ENCODE measurements at regions not wholly inside any gene's neighbourhood (a gene's known extent, or its start where the extent isn't known, plus 50 kb on each side); places are given as distances from the start of the nearest gene placed in this dataset.

- Histone ChIP-seq H3K27me3 (ENCODE audit: control insufficient read depth in 3 of 3, insufficient read depth in 3 of 3, low read length in 3 of 3) (no peaks in the 10 kb centered on the region), H3K9ac (ENCODE audit: low read depth in 1 of 3, low read length in 3 of 3) (no peak overlapping the region), H3K9me3 (ENCODE audit: control insufficient read depth in 3 of 3, low read length in 3 of 3) (no peaks in the 10 kb centered on the region), H3K36me3 (ENCODE audit: control insufficient read depth in 3 of 3, insufficient read depth in 3 of 3, low read length in 3 of 3) (no peaks in the 10 kb centered on the region), H3K4me1 (ENCODE audit: control insufficient read depth in 3 of 3, insufficient read depth in 3 of 3, low read length in 3 of 3) (no peaks in the 10 kb centered on the region), H3K27ac (ENCODE audit: low read depth, low read length) (no peak overlapping the region), H3K4me3 (ENCODE audit: low read length in 3 of 3) (no peak overlapping the region)
Observed at GRCh38 chr5:38079620-38080402, 178.5 kb upstream of the EGFLAM start.

- no peaks in the 10 kb centered on the region for H3K4me1 ChIP-seq (ENCODE audit: control insufficient read depth in 3 of 3, insufficient read depth in 3 of 3, low read length in 3 of 3)
- H3K9me3 ChIP-seq (ENCODE audit: control insufficient read depth in 3 of 3, low read length in 3 of 3): no peaks in the 10 kb centered on the region
- no peaks in the 10 kb centered on the region for H3K36me3 ChIP-seq (ENCODE audit: control insufficient read depth in 3 of 3, insufficient read depth in 3 of 3, low read length in 3 of 3)
Observed at GRCh38 chr5:38078161-38078560, 180.2 kb upstream of the EGFLAM start.

GRCh38 chr5:38077652-38078051 is 180.7 kb upstream of the EGFLAM start:
- no peaks in the 10 kb centered on the region for H3K27me3 ChIP-seq (ENCODE audit: control insufficient read depth in 3 of 3, insufficient read depth in 3 of 3, low read length in 3 of 3)
- H3K4me3 ChIP-seq (ENCODE audit: low read length in 3 of 3): no peak overlapping the region
- H3K27ac ChIP-seq (ENCODE audit: low read depth, low read length): no peak overlapping the region
- H3K9me3 ChIP-seq (ENCODE audit: control insufficient read depth in 3 of 3, low read length in 3 of 3): no peaks in the 10 kb centered on the region
- no peak overlapping the region for H3K9ac ChIP-seq (ENCODE audit: low read depth in 1 of 3, low read length in 3 of 3)
- no peaks in the 10 kb centered on the region for H3K36me3 ChIP-seq (ENCODE audit: control insufficient read depth in 3 of 3, insufficient read depth in 3 of 3, low read length in 3 of 3)
- H3K4me1 ChIP-seq (ENCODE audit: control insufficient read depth in 3 of 3, insufficient read depth in 3 of 3, low read length in 3 of 3): no peaks in the 10 kb centered on the region

More at GRCh38 chr5:38078161-38078560, 180.2 kb upstream of the EGFLAM start:
- Histone ChIP-seq H3K9ac (ENCODE audit: low read depth in 1 of 3, low read length in 3 of 3) (no peak overlapping the region), H3K4me3 (ENCODE audit: low read length in 3 of 3) (no peak overlapping the region), H3K27me3 (ENCODE audit: control insufficient read depth in 3 of 3, insufficient read depth in 3 of 3, low read length in 3 of 3) (no peaks in the 10 kb centered on the region), H3K27ac (ENCODE audit: low read depth, low read length) (no peak overlapping the region)

GRCh38 chr5:38071831-38072694 is 186.3 kb upstream of the EGFLAM start:
- H3K9me3 ChIP-seq (ENCODE audit: control insufficient read depth in 3 of 3, low read length in 3 of 3): no peaks in the 10 kb centered on the region
- H3K36me3 ChIP-seq (ENCODE audit: control insufficient read depth in 3 of 3, insufficient read depth in 3 of 3, low read length in 3 of 3): no peaks in the 10 kb centered on the region
- no peaks in the 10 kb centered on the region for H3K27me3 ChIP-seq (ENCODE audit: control insufficient read depth in 3 of 3, insufficient read depth in 3 of 3, low read length in 3 of 3)

GRCh38 chr5:38070304-38070950 is 187.9 kb upstream of the EGFLAM start:
- H3K4me3 ChIP-seq (ENCODE audit: low read length in 3 of 3): no peak overlapping the region

More at GRCh38 chr5:38071831-38072694, 186.3 kb upstream of the EGFLAM start:
- no peak overlapping the region for H3K4me3 ChIP-seq (ENCODE audit: low read length in 3 of 3)
- H3K4me1 ChIP-seq (ENCODE audit: control insufficient read depth in 3 of 3, insufficient read depth in 3 of 3, low read length in 3 of 3): peaks cover 0 to 2% (median 0%) of the 10 kb centered on the region in 3 donors
- H3K27ac ChIP-seq (ENCODE audit: low read depth, low read length): no peak overlapping the region
- H3K9ac ChIP-seq (ENCODE audit: low read depth in 1 of 3, low read length in 3 of 3): no peak overlapping the region

GRCh38 chr5:38069360-38069759 is 189.0 kb upstream of the EGFLAM start:
- Histone ChIP-seq H3K4me1 (ENCODE audit: control insufficient read depth in 3 of 3, insufficient read depth in 3 of 3, low read length in 3 of 3) (peaks cover 0 to 2% (median 0%) of the 10 kb centered on the region in 3 donors), H3K36me3 (ENCODE audit: control insufficient read depth in 3 of 3, insufficient read depth in 3 of 3, low read length in 3 of 3) (no peaks in the 10 kb centered on the region), H3K4me3 (ENCODE audit: low read length in 3 of 3) (no peak overlapping the region), H3K27me3 (ENCODE audit: control insufficient read depth in 3 of 3, insufficient read depth in 3 of 3, low read length in 3 of 3) (no peaks in the 10 kb centered on the region), H3K27ac (ENCODE audit: low read depth, low read length) (no peak overlapping the region), H3K9ac (ENCODE audit: low read depth in 1 of 3, low read length in 3 of 3) (no peak overlapping the region), H3K9me3 (ENCODE audit: control insufficient read depth in 3 of 3, low read length in 3 of 3) (no peaks in the 10 kb centered on the region)

More at GRCh38 chr5:38070304-38070950, 187.9 kb upstream of the EGFLAM start:
- no peaks in the 10 kb centered on the region for H3K36me3 ChIP-seq (ENCODE audit: control insufficient read depth in 3 of 3, insufficient read depth in 3 of 3, low read length in 3 of 3)
- H3K27ac ChIP-seq (ENCODE audit: low read depth, low read length): no peak overlapping the region
- H3K27me3 ChIP-seq (ENCODE audit: control insufficient read depth in 3 of 3, insufficient read depth in 3 of 3, low read length in 3 of 3): no peaks in the 10 kb centered on the region
- no peaks in the 10 kb centered on the region for H3K9me3 ChIP-seq (ENCODE audit: control insufficient read depth in 3 of 3, low read length in 3 of 3)
- no peak overlapping the region for H3K9ac ChIP-seq (ENCODE audit: low read depth in 1 of 3, low read length in 3 of 3)
- H3K4me1 ChIP-seq (ENCODE audit: control insufficient read depth in 3 of 3, insufficient read depth in 3 of 3, low read length in 3 of 3): peaks cover 0 to 2% (median 0%) of the 10 kb centered on the region in 3 donors

GRCh38 chr5:38060354-38060753 is 198.0 kb upstream of the EGFLAM start:
- H3K27ac ChIP-seq (ENCODE audit: low read depth, low read length): no peak overlapping the region
- no peaks in the 10 kb centered on the region for H3K27me3 ChIP-seq (ENCODE audit: control insufficient read depth in 3 of 3, insufficient read depth in 3 of 3, low read length in 3 of 3)
- no peaks in the 10 kb centered on the region for H3K9me3 ChIP-seq (ENCODE audit: control insufficient read depth in 3 of 3, low read length in 3 of 3)
- H3K9ac ChIP-seq (ENCODE audit: low read depth in 1 of 3, low read length in 3 of 3): no peak overlapping the region
- no peaks in the 10 kb centered on the region for H3K36me3 ChIP-seq (ENCODE audit: control insufficient read depth in 3 of 3, insufficient read depth in 3 of 3, low read length in 3 of 3)
- H3K4me3 ChIP-seq (ENCODE audit: low read length in 3 of 3): no peak overlapping the region
- no peaks in the 10 kb centered on the region for H3K4me1 ChIP-seq (ENCODE audit: control insufficient read depth in 3 of 3, insufficient read depth in 3 of 3, low read length in 3 of 3)

GRCh38 chr5:38059876-38060275 is 198.5 kb upstream of the EGFLAM start:
- no peak overlapping the region for H3K4me3 ChIP-seq (ENCODE audit: low read length in 3 of 3)
- H3K4me1 ChIP-seq (ENCODE audit: control insufficient read depth in 3 of 3, insufficient read depth in 3 of 3, low read length in 3 of 3): no peaks in the 10 kb centered on the region
- no peak overlapping the region for H3K9ac ChIP-seq (ENCODE audit: low read depth in 1 of 3, low read length in 3 of 3)
- no peaks in the 10 kb centered on the region for H3K36me3 ChIP-seq (ENCODE audit: control insufficient read depth in 3 of 3, insufficient read depth in 3 of 3, low read length in 3 of 3)
- no peak overlapping the region for H3K27ac ChIP-seq (ENCODE audit: low read depth, low read length)
- H3K27me3 ChIP-seq (ENCODE audit: control insufficient read depth in 3 of 3, insufficient read depth in 3 of 3, low read length in 3 of 3): no peaks in the 10 kb centered on the region
- no peaks in the 10 kb centered on the region for H3K9me3 ChIP-seq (ENCODE audit: control insufficient read depth in 3 of 3, low read length in 3 of 3)

- no peak overlapping the region for H3K27ac ChIP-seq (ENCODE audit: low read depth, low read length)
- H3K9ac ChIP-seq (ENCODE audit: low read depth in 1 of 3, low read length in 3 of 3): no peak overlapping the region
- no peak overlapping the region for H3K4me3 ChIP-seq (ENCODE audit: low read length in 3 of 3)
- H3K4me1 ChIP-seq (ENCODE audit: control insufficient read depth in 3 of 3, insufficient read depth in 3 of 3, low read length in 3 of 3): peaks cover 0 to 4% (median 0%) of the 10 kb centered on the region in 3 donors
- no peaks in the 10 kb centered on the region for H3K36me3 ChIP-seq (ENCODE audit: control insufficient read depth in 3 of 3, insufficient read depth in 3 of 3, low read length in 3 of 3)
- H3K9me3 ChIP-seq (ENCODE audit: control insufficient read depth in 3 of 3, low read length in 3 of 3): no peaks in the 10 kb centered on the region
- H3K27me3 ChIP-seq (ENCODE audit: control insufficient read depth in 3 of 3, insufficient read depth in 3 of 3, low read length in 3 of 3): no peaks in the 10 kb centered on the region
Observed at GRCh38 chr5:38051711-38052511, 206.4 kb upstream of the EGFLAM start.
